ENCODE measurements at regions not wholly inside any gene's neighbourhood (a gene's known extent, or its start where the extent isn't known, plus 50 kb on each side); places are given as distances from the start of the nearest gene placed in this dataset.

- H3K27me3 ChIP-seq (ENCODE audit: control insufficient read depth in 2 of 2, insufficient read depth in 2 of 2, low read length in 2 of 2), result no peaks in the 10 kb centered on the region
- no peaks in the 10 kb centered on the region for H3K9me3 ChIP-seq (ENCODE audit: control insufficient read depth in 2 of 3, low read length in 3 of 3)
- Mint-ChIP-seq H3K4me1 (peaks cover 0 to 4% (median 0%) of the 10 kb centered on the region in 7 donors), H3K27ac (no peak overlapping the region), H3K9me3 (no peaks in the 10 kb centered on the region), H3K27me3 (peaks cover 0 to 10% (median 3%) of the 10 kb centered on the region in 5 donors), H3K36me3 (peaks cover 0 to 2% (median 0%) of the 10 kb centered on the region in 5 donors), H3K4me3 (no peak overlapping the region)
- ATAC-seq (no peak), DNase-seq (no peak)
- no peaks in the 10 kb centered on the region for H3K36me3 ChIP-seq (ENCODE audit: control insufficient read depth in 2 of 3, insufficient read depth in 3 of 3, low read length in 3 of 3)
- ChIA-PET CTCF (no interaction called here), POLR2A (no interaction called here)
- H3K4me1 ChIP-seq (ENCODE audit: control insufficient read depth in 2 of 2, insufficient read depth in 2 of 2, low read length in 2 of 2), result no peaks in the 10 kb centered on the region
- H3K4me3 ChIP-seq (ENCODE audit: low read length), result no peak overlapping the region
- intact Hi-C loops (cut with micrococcal nuclease), result no loop called here
- no peak overlapping the region for H3K27ac ChIP-seq (ENCODE audit: low read depth, low read length)
Measured at GRCh38 chr10:4260483-4261124, 475.6 kb upstream of the KLF6 start.

GRCh38 chr10:4257939-4258465 lies 473.0 kb upstream of the KLF6 start:
- no peak for ATAC-seq
- no peak for DNase-seq
- Histone ChIP-seq H3K4me1 (ENCODE audit: control insufficient read depth in 2 of 2, insufficient read depth in 2 of 2, low read length in 2 of 2) (no peaks in the 10 kb centered on the region), H3K4me3 (ENCODE audit: low read length) (no peak overlapping the region), H3K27ac (ENCODE audit: low read depth, low read length) (no peak overlapping the region), H3K27me3 (ENCODE audit: control insufficient read depth in 2 of 2, insufficient read depth in 2 of 2, low read length in 2 of 2) (no peaks in the 10 kb centered on the region), H3K9me3 (ENCODE audit: control insufficient read depth in 2 of 3, low read length in 3 of 3) (no peaks in the 10 kb centered on the region), H3K36me3 (ENCODE audit: control insufficient read depth in 2 of 3, insufficient read depth in 3 of 3, low read length in 3 of 3) (no peaks in the 10 kb centered on the region)
- Mint-ChIP-seq H3K9me3 (peaks cover 0 to 4% (median 0%) of the 10 kb centered on the region in 11 donors), H3K4me3 (no peak overlapping the region), H3K4me1 (peaks cover 0 to 4% (median 0%) of the 10 kb centered on the region in 7 donors), H3K36me3 (peaks cover 0 to 6% (median 0%) of the 10 kb centered on the region in 5 donors), H3K27me3 (peaks cover 0 to 10% (median 3%) of the 10 kb centered on the region in 5 donors), H3K27ac (no peak overlapping the region)
- intact Hi-C loops (cut with micrococcal nuclease), result no loop called here
- ChIA-PET POLR2A (no interaction called here), CTCF (no interaction called here)

DNA sequence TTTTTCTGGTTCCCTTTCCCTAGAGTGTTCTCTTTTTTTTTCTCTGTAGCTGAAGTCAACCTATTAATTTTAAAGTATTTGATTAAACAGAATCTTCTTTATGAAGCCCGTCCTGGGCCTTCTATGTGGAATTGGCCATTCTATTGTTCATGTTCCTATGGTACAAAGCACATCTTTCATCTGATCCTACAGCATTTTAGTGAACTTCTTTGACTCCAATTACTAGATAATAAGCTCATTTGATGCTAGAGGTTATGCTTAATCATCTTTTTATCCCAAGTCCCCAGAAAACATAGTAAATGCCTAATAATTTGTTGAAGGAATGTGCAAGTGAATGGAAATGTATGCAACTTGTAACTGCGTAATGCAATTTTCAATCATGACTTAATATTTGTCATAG lies 472.0 kb upstream of the KLF6 start:
- Mint-ChIP-seq H3K9me3 (peaks cover 0 to 4% (median 0%) of the 10 kb centered on the region in 11 donors), H3K27me3 (peaks cover 0 to 8% (median 3%) of the 10 kb centered on the region in 5 donors), H3K36me3 (peaks cover 0 to 6% (median 0%) of the 10 kb centered on the region in 5 donors), H3K27ac (no peak overlapping the region), H3K4me3 (no peak overlapping the region), H3K4me1 (peaks cover 0 to 4% (median 0%) of the 10 kb centered on the region in 7 donors)
- Histone ChIP-seq H3K4me3 (ENCODE audit: low read length) (no peak overlapping the region), H3K9me3 (ENCODE audit: control insufficient read depth in 2 of 3, low read length in 3 of 3) (no peaks in the 10 kb centered on the region), H3K4me1 (ENCODE audit: control insufficient read depth in 2 of 2, insufficient read depth in 2 of 2, low read length in 2 of 2) (no peaks in the 10 kb centered on the region), H3K36me3 (ENCODE audit: control insufficient read depth in 2 of 3, insufficient read depth in 3 of 3, low read length in 3 of 3) (no peaks in the 10 kb centered on the region), H3K27ac (ENCODE audit: low read depth, low read length) (no peak overlapping the region), H3K27me3 (ENCODE audit: control insufficient read depth in 2 of 2, insufficient read depth in 2 of 2, low read length in 2 of 2) (no peaks in the 10 kb centered on the region)
- intact Hi-C loops (cut with micrococcal nuclease), result no loop called here
- POLR2A ChIA-PET, result no interaction called here
- no peak for ATAC-seq
- CTCF ChIA-PET, result no interaction called here
- DNase-seq, result no peak

GRCh38 chr10:4255751-4256150 lies 470.7 kb upstream of the KLF6 start:
- Histone ChIP-seq H3K27ac (ENCODE audit: low read depth, low read length) (no peak overlapping the region), H3K9me3 (ENCODE audit: control insufficient read depth in 2 of 3, low read length in 3 of 3) (no peaks in the 10 kb centered on the region), H3K27me3 (ENCODE audit: control insufficient read depth in 2 of 2, insufficient read depth in 2 of 2, low read length in 2 of 2) (no peaks in the 10 kb centered on the region), H3K4me1 (ENCODE audit: control insufficient read depth in 2 of 2, insufficient read depth in 2 of 2, low read length in 2 of 2) (no peaks in the 10 kb centered on the region), H3K36me3 (ENCODE audit: control insufficient read depth in 2 of 3, insufficient read depth in 3 of 3, low read length in 3 of 3) (no peaks in the 10 kb centered on the region), H3K4me3 (ENCODE audit: low read length) (no peak overlapping the region)
- DNase-seq (no peak), ATAC-seq (no peak)
- Mint-ChIP-seq H3K4me1 (peaks cover 0 to 4% (median 0%) of the 10 kb centered on the region in 7 donors), H3K36me3 (peaks cover 0 to 6% (median 0%) of the 10 kb centered on the region in 5 donors), H3K27ac (peak overlapping the region in 1 of 9 donors; percentile 38), H3K4me3 (no peak overlapping the region), H3K27me3 (peaks cover 0 to 8% (median 3%) of the 10 kb centered on the region in 5 donors), H3K9me3 (peaks cover 0 to 4% (median 0%) of the 10 kb centered on the region in 11 donors)
- ChIA-PET POLR2A (no interaction called here), CTCF (no interaction called here)
- intact Hi-C loops (cut with micrococcal nuclease), result no loop called here

GRCh38 chr10:4254101-4254994 lies 469.3 kb upstream of the KLF6 start:
- Histone ChIP-seq H3K4me3 (ENCODE audit: low read length) (no peak overlapping the region), H3K4me1 (ENCODE audit: control insufficient read depth in 2 of 2, insufficient read depth in 2 of 2, low read length in 2 of 2) (no peaks in the 10 kb centered on the region), H3K36me3 (ENCODE audit: control insufficient read depth in 2 of 3, insufficient read depth in 3 of 3, low read length in 3 of 3) (no peaks in the 10 kb centered on the region), H3K27ac (ENCODE audit: low read depth, low read length) (no peak overlapping the region), H3K9me3 (ENCODE audit: control insufficient read depth in 2 of 3, low read length in 3 of 3) (no peaks in the 10 kb centered on the region), H3K27me3 (ENCODE audit: control insufficient read depth in 2 of 2, insufficient read depth in 2 of 2, low read length in 2 of 2) (no peaks in the 10 kb centered on the region)
- no peak overlapping the region for H3K27ac Mint-ChIP-seq
- H3K36me3 Mint-ChIP-seq, result peaks cover 0 to 12% (median 0%) of the 10 kb centered on the region in 5 donors
- no peak overlapping the region for H3K4me3 Mint-ChIP-seq
- DNase-seq (no peak), ATAC-seq (no peak)
- peaks cover 0 to 8% (median 3%) of the 10 kb centered on the region in 5 donors for H3K27me3 Mint-ChIP-seq
- H3K9me3 Mint-ChIP-seq, result peaks cover 0 to 8% (median 0%) of the 10 kb centered on the region in 11 donors
- ChIA-PET POLR2A (no interaction called here), CTCF (interaction anchor here (0.6 kb wide), 1 partner anchor 35 kb away, joined by 4 read pairs; no protein-coding TSS in a partner anchor)
- intact Hi-C loops (cut with micrococcal nuclease), result no loop called here
- peaks cover 0 to 11% (median 0%) of the 10 kb centered on the region in 7 donors for H3K4me1 Mint-ChIP-seq

- CTCF ChIA-PET, result no interaction called here
- peaks cover 0 to 3% (median 0%) of the 10 kb centered on the region in 5 donors for H3K27me3 Mint-ChIP-seq
- H3K4me3 Mint-ChIP-seq, result no peak overlapping the region
- Histone ChIP-seq H3K36me3 (ENCODE audit: control insufficient read depth in 2 of 3, insufficient read depth in 3 of 3, low read length in 3 of 3) (no peaks in the 10 kb centered on the region), H3K4me1 (ENCODE audit: control insufficient read depth in 2 of 2, insufficient read depth in 2 of 2, low read length in 2 of 2) (no peaks in the 10 kb centered on the region), H3K27ac (ENCODE audit: low read depth, low read length) (no peak overlapping the region), H3K27me3 (ENCODE audit: control insufficient read depth in 2 of 2, insufficient read depth in 2 of 2, low read length in 2 of 2) (no peaks in the 10 kb centered on the region), H3K9me3 (ENCODE audit: control insufficient read depth in 2 of 3, low read length in 3 of 3) (no peaks in the 10 kb centered on the region), H3K4me3 (ENCODE audit: low read length) (no peak overlapping the region)
- peaks cover 0 to 8% (median 0%) of the 10 kb centered on the region in 11 donors for H3K9me3 Mint-ChIP-seq
- H3K4me1 Mint-ChIP-seq, result peaks cover 0 to 8% (median 0%) of the 10 kb centered on the region in 7 donors
- POLR2A ChIA-PET, result no interaction called here
- DNase-seq (no peak), ATAC-seq (no peak)
- no peak overlapping the region for H3K27ac Mint-ChIP-seq
- peaks cover 0 to 13% (median 0%) of the 10 kb centered on the region in 5 donors for H3K36me3 Mint-ChIP-seq
- intact Hi-C loops (cut with micrococcal nuclease), result no loop called here
Measured at GRCh38 chr10:4252701-4253100, 467.7 kb upstream of the KLF6 start.

Measured in naive thymus-derived CD4-positive, alpha-beta T cell (primary cell).